Activated T-cell treated with anti-CD3 and anti-CD28 coated beads for 48 hours (primary cell): ENCODE measurements at regions not wholly inside any gene's neighbourhood (a gene's known extent, or its start where the extent isn't known, plus 50 kb on each side); places are given as distances from the start of the nearest gene placed in this dataset.
"Not testable (repeated sequence)": the region's sequence is repeated elsewhere in the genome, so short reads cannot be mapped to it uniquely, and the experiment has no call there.

ENCODE experiments used
- DNase-seq: peaks from one replicate; pipeline ENCODE4 v3.0.0-alpha.2; 2020; ENCODE audit warnings: low read depth

DNA sequence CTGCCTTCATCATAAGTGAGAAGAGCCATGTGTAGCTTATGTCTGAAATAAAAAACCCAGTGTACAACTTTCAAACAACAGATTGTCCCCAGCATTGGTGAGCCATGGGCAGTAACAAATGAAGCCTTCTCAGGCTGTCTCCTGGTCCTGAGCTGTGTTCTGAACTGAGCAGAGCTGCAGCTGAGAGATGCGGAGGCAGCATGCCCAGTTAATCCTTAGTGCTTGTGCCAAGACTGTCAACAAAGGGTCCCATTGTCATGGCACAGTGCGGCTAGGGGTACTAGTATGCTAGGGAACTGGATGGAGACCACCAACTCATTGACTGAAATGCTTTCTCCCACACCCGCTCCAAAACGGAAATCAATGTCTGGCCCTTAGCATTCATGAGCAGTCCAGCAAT, 154.3 kb downstream of the RMST start:
- DNase-seq: no peak

GRCh38 chr12:97628962-97629361, 166.4 kb downstream of the RMST start:
- no peak for DNase-seq

DNA sequence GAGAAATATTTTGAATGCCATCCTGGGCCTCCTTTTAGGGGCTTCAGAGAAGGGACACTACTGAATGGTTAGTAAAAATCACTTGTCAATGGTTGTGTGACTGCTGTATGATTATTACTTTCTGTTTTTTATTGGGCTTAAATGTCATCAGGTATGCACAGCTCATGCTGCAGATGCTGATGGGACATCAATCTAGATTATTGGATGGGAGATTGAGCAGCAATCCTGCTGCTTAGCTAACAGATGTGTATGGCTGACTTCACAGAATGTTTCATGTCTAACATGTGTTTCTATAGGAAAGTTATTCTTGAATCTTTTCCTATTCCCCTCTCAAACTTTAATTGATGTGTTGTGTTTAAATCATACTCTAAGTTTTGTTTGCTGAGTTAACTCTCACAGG, 166.8 kb downstream of the RMST start:
- DNase-seq: no peak

DNA sequence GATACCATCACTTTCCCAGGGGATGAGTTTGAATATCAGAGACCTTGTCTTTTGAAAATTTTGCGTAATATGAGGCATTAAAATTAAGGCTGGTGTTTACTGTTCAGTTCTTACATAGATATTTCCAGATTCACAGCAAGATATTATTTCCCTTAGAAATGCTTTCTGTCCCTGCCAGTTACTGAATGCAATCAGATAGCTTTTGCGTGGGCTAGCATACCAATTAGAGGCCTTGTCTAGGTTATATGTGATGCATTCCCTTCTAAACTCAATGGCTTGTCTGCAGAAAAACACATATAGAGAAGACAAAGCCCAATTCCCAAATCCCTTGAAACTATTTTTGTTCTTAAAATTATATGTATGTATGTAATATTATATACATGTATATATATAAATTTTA, 167.8 kb downstream of the RMST start:
- no peak for DNase-seq

GRCh38 chr12:97630875-97631274, 168.3 kb downstream of the RMST start:
- DNase-seq: no peak

DNA sequence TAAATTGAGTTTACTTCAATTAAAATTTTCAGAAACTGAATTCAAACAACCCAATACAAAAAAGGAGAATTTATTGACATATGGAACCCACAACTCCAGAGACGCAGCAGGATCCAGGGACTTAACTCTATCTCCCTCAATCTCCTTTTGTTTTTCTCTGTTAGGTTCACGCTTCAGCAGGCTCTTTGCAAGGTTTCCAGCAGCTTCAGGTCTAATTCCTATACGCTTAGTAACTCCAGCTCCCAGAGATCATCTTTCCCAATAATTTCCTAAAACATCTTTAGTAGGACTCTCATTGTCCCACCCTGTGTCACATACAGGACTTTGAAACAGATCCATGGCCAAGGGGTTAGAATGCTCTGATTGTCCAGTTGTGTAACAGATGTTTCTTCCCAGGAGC, 175.2 kb downstream of the RMST start:
- DNase-seq: no peak

- DNase-seq: no peak
Observed at GRCh38 chr12:97638739-97639138, 176.1 kb downstream of the RMST start.

DNA sequence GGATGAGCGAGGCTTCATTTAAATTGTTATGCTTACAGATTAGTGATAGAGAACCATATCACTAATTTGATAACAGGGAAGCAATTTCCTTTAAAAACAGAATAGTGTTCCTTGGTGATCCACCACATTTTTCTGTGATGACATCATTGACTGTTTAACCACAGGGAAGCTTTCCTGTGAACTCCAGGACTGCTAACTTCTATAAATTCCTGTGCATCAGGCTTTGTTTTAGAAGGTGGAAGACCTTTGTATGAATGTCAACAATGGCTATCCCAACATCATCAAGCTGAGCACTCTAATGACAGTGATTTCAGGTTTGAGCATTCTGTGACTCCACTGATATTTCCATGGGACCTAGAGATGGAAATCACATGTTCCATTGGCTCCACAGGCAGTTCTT, 177.1 kb downstream of the RMST start:
- DNase-seq: no peak

DNA sequence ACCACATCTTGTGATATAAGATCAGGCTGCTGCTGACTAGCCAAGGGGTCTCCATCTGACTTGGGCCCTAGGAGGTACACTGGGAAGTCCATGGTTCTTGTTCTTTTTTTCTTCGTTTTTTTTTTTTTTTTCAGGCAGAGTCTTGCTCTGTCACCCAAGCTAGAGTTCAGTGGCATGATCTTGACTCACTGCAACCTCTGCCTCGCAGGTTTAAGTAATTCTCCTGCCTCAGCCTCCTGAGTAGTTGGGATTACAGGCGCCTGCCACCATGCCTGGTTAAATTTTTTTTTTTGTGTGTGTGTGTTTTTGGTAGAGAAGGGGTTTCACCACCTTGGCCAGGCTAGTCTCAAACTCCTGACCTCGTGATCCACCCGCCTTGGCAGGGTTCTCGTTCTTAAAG, 178.2 kb downstream of the RMST start:
- DNase-seq: no peak

DNA sequence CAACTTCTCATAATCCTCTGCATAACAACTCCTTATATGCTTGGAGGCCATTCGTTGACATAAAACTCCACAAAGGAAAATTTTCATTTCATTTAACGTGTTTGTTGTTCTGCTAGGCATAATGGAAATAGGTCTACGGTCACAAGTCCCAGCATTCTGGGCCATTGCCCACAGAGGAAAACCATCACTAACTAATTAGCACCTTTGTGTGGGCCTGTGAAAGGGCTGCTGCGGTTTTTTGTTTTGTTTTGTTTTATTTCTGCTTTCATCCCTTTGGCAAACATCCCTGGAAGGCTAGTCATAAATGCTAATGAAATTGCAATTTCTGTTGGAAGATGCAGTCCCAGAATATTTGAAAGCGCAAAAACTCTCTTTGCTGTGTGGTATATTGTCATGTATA, 180.3 kb downstream of the RMST start:
- DNase-seq: no peak

DNA sequence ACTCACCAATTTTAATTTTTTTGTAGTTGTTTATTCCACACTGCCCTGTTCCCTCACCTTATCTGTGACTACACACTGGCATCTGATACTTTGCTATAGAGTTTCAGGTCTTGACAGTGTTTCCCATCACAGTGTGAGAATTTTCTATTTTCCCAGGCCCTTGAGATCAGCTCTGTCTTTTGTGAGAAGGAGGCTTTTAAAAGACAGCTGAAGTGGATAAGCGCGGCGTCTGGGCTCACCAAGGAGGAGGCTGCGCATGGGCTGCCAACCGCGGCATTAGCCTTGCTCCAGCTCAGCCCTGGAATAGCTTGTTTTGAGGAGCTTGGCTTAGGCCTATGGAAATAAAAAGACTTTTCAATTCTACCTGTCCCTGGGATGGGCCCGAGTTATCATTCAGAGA, 181.3 kb downstream of the RMST start:
- DNase-seq: no peak

GRCh38 chr12:97645726-97646125, 183.1 kb downstream of the RMST start:
- DNase-seq: no peak

DNA sequence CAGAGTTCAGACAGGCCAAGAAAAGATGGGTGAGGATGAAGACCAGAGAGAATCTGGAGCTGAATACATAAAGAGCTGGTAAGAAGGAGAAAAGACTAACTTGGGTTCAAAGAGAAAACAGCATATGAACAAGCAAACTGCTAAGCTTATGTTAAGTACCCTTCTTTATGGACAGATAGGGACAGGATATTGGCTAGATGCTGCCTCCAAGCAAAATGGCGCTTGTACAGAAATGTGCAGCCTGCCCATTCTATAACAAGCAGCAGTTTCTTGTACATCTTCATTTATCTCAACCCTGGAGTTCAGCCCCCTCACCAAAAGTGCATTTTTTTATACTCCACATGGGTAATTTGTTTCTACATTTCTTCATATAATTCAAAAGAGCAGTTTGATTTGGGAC, 184.5 kb downstream of the RMST start:
- DNase-seq: no peak

GRCh38 chr12:97650242-97650641, 187.6 kb downstream of the RMST start:
- DNase-seq: no peak

- not testable (repeated sequence) for DNase-seq
Observed at GRCh38 chr12:97656548-97656947, 193.9 kb downstream of the RMST start.

GRCh38 chr12:97659117-97659880, 196.7 kb downstream of the RMST start:
- DNase-seq: no peak

GRCh38 chr12:97666263-97666662, 203.7 kb downstream of the RMST start:
- no peak for DNase-seq

GRCh38 chr12:97672870-97673269, 210.3 kb downstream of the RMST start:
- DNase-seq: no peak

DNA sequence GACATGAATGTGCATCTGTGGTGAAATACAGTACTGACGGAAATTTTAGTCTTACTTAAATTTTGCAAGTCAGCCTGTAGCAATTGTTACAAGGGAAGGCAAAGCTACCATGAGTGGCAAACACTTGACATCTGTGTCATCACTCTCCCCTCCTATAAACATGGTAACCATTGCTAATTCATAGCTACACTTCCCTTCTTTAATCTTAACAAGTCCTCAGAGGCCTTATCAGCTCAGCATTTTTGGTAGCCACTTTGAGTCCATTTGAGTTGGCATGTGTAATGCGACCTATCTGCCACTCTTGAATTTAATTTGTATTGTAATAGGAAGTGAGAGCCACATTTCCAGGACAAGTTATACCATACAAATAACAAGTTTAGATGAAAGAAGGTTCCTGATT, 218.1 kb downstream of the RMST start:
- no peak for DNase-seq

DNA sequence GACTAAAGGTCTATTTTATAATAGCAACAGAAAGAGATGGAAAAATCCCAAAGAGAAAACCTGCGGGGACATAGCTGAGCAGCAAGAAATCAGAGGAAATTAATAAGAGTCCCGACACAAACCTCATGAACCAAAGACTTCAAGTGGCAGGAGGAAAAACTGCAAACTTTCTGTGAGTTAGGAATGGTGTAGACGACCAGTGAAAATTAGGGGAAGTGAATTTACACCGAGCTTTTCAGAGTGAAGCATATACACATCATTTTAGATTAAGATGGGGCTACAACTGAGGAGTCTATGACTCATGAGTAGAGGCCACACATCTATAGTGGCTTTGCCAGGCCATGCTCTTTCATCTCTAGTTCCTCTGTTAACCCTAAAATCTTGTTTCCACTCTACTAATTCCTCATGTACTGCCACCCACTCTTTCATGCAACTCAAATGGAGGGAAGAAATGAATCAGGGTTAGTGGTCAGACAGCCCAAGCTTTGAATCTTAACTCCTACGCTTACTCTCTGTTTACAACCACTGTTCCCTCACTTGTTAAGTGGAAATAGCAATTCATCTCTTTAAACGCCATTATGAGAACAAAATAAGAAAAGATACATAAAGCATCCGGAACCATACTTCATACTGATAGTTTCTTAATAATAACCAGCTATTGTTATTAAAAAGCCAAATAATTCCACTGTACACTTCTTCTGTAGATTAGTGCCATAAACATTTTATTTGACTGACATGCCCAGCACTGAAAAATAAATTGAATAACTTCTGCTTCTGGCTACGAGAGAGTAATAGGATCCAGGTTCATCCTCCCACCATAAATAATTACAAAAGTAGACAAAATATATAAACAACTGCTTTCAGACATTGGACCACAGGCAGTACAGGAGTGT, 219.3 kb downstream of the RMST start:
- DNase-seq: no peak

DNA sequence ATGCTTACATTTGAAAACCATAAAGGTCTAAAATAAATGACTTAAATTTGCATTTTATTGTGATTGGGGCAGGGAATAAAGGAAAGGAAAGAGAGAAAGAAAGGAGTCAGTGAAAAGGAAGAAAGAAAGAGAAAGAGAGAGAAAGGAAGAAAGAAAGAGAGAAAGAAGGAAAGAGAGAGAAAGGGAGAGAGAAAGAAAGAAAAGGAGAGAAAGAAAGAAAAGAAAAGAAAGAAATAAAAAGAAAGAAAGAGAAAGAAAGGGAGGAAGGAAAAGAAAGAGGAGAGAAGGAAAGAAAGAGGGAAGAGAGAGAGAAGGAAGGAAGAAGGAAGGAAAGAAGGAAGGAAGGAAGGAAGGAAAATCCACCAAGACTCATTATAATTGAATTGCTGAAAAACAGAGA, 222.8 kb downstream of the RMST start:
- no peak for DNase-seq

DNA sequence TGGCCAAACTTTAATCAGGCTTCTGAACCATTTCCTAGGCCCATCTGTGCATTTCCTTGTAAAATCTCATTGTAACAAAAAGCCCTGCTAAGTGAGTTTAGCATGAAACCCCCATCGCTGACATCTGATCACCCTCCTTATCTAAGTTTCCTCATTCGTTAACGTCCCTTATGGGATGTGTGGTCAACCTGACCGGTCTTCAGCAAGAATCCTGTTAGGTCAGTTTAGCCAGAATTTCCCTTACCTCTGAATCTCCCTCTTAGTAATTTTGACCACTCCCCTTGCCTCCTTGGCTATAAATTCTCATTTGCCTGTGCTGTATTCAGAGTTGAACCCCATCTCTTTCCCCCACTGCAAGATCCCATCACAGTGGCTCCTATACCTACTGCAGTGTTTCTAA, 239.3 kb downstream of the RMST start:
- DNase-seq: no peak

DNA sequence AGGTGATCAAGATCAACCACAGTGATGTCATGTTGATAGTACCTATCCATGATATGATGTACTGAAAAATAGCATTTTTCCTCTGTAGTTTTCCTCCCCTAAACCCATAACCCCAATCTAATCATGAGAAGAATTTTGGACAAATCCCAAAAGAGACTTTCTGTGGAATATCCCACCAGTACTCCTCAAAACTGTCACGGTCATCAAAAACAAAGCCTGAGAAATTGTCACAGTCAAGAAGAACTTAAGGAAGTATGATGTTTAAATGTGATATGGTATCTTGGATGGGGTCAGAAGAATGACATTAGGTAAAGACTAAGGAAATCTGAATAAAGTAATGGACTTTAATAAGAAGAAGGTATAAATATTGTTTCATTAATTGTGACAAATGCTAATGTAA, 248.8 kb downstream of the RMST start:
- no peak for DNase-seq

GRCh38 chr12:97713270-97713669, 250.7 kb downstream of the RMST start:
- DNase-seq: no peak
